ENCODE measurements at regions not wholly inside any gene's neighbourhood (a gene's known extent, or its start where the extent isn't known, plus 50 kb on each side); places are given as distances from the start of the nearest gene placed in this dataset.

- Mint-ChIP-seq H3K27me3 (ENCODE audit: low read depth in 3 of 3) (no peaks in the 10 kb centered on the region), H3K27ac (no peak overlapping the region), H3K4me1 (no peaks in the 10 kb centered on the region), H3K9me3 (peaks cover 0 to 5% (median 3%) of the 10 kb centered on the region in 6 donors), H3K4me3 (no peak overlapping the region), H3K36me3 (no peaks in the 10 kb centered on the region)
- no peak for DNase-seq
Measured at GRCh38 chr16:65409510-65409909, 287.6 kb upstream of the CDH11 start.

- no peak for DNase-seq
- no peak overlapping the region for H3K4me3 Mint-ChIP-seq
- H3K36me3 Mint-ChIP-seq = no peaks in the 10 kb centered on the region
- peaks cover 0 to 7% (median 5%) of the 10 kb centered on the region in 6 donors for H3K9me3 Mint-ChIP-seq
- no peak overlapping the region for H3K27ac Mint-ChIP-seq
- H3K4me1 Mint-ChIP-seq = no peaks in the 10 kb centered on the region
- no peaks in the 10 kb centered on the region for H3K27me3 Mint-ChIP-seq (ENCODE audit: low read depth in 3 of 3)
Measured at GRCh38 chr16:65406933-65407332, 285.1 kb upstream of the CDH11 start.

- Mint-ChIP-seq H3K36me3 (no peaks in the 10 kb centered on the region), H3K4me3 (no peak overlapping the region), H3K27me3 (ENCODE audit: low read depth in 3 of 3) (no peaks in the 10 kb centered on the region), H3K4me1 (no peaks in the 10 kb centered on the region), H3K27ac (no peak overlapping the region), H3K9me3 (peaks cover 0 to 7% (median 3%) of the 10 kb centered on the region in 6 donors)
- DNase-seq = no peak
Measured at GRCh38 chr16:65406116-65406515, 284.3 kb upstream of the CDH11 start.

GRCh38 chr16:65394281-65394680, 272.4 kb upstream of the CDH11 start:
- Mint-ChIP-seq H3K4me3 (no peak overlapping the region), H3K9me3 (peaks cover 0 to 15% (median 5%) of the 10 kb centered on the region in 6 donors), H3K4me1 (no peaks in the 10 kb centered on the region), H3K27me3 (ENCODE audit: low read depth in 3 of 3) (peaks cover 0 to 2% (median 0%) of the 10 kb centered on the region in 3 donors), H3K36me3 (no peaks in the 10 kb centered on the region), H3K27ac (no peak overlapping the region)
- no peak for DNase-seq

- no peak for DNase-seq
- no peak overlapping the region for H3K4me3 Mint-ChIP-seq
- H3K4me1 Mint-ChIP-seq = no peaks in the 10 kb centered on the region
- no peaks in the 10 kb centered on the region for H3K36me3 Mint-ChIP-seq
- peaks cover 2 to 25% (median 6%) of the 10 kb centered on the region in 6 donors for H3K9me3 Mint-ChIP-seq
- no peak overlapping the region for H3K27ac Mint-ChIP-seq
- peaks cover 0 to 2% (median 0%) of the 10 kb centered on the region in 3 donors for H3K27me3 Mint-ChIP-seq (ENCODE audit: low read depth in 3 of 3)
Measured at GRCh38 chr16:65392806-65393565, 271.1 kb upstream of the CDH11 start.

- H3K27me3 Mint-ChIP-seq (ENCODE audit: low read depth in 3 of 3) = peaks cover 0 to 2% (median 0%) of the 10 kb centered on the region in 3 donors
- peaks cover 2 to 36% (median 9%) of the 10 kb centered on the region in 6 donors for H3K9me3 Mint-ChIP-seq
- no peak overlapping the region for H3K27ac Mint-ChIP-seq
- H3K4me3 Mint-ChIP-seq = no peak overlapping the region
- H3K36me3 Mint-ChIP-seq = no peaks in the 10 kb centered on the region
- no peak for DNase-seq
- H3K4me1 Mint-ChIP-seq = no peaks in the 10 kb centered on the region
Measured at GRCh38 chr16:65388592-65388991, 266.7 kb upstream of the CDH11 start.

- Mint-ChIP-seq H3K36me3 (no peaks in the 10 kb centered on the region), H3K27me3 (ENCODE audit: low read depth in 3 of 3) (peaks cover 0 to 3% (median 0%) of the 10 kb centered on the region in 3 donors), H3K4me1 (no peaks in the 10 kb centered on the region), H3K4me3 (no peak overlapping the region), H3K9me3 (peaks cover 2 to 45% (median 10%) of the 10 kb centered on the region in 6 donors), H3K27ac (no peak overlapping the region)
- no peak for DNase-seq
Measured at GRCh38 chr16:65386672-65387071, 264.8 kb upstream of the CDH11 start.

- Mint-ChIP-seq H3K27me3 (ENCODE audit: low read depth in 3 of 3) (peaks cover 0 to 3% (median 0%) of the 10 kb centered on the region in 3 donors), H3K27ac (no peak overlapping the region), H3K4me3 (no peak overlapping the region), H3K36me3 (no peaks in the 10 kb centered on the region), H3K4me1 (no peaks in the 10 kb centered on the region), H3K9me3 (peaks cover 2 to 42% (median 10%) of the 10 kb centered on the region in 6 donors)
- DNase-seq = no peak
Measured at GRCh38 chr16:65384441-65384840, 262.6 kb upstream of the CDH11 start.

- peaks cover 0 to 15% (median 2%) of the 10 kb centered on the region in 6 donors for H3K9me3 Mint-ChIP-seq
- H3K4me3 Mint-ChIP-seq = no peak overlapping the region
- H3K36me3 Mint-ChIP-seq = peaks cover 0 to 3% (median 0%) of the 10 kb centered on the region in 3 donors
- no peak overlapping the region for H3K27ac Mint-ChIP-seq
- DNase-seq = no peak
- H3K4me1 Mint-ChIP-seq = no peaks in the 10 kb centered on the region
- H3K27me3 Mint-ChIP-seq (ENCODE audit: low read depth in 3 of 3) = no peaks in the 10 kb centered on the region
Measured at GRCh38 chr16:65377195-65377594, 255.3 kb upstream of the CDH11 start.

- no peak for DNase-seq
- Mint-ChIP-seq H3K27ac (no peak overlapping the region), H3K9me3 (peaks cover 0 to 12% (median 2%) of the 10 kb centered on the region in 6 donors), H3K4me1 (no peaks in the 10 kb centered on the region), H3K36me3 (peaks cover 0 to 3% (median 0%) of the 10 kb centered on the region in 3 donors), H3K27me3 (ENCODE audit: low read depth in 3 of 3) (no peaks in the 10 kb centered on the region), H3K4me3 (no peak overlapping the region)
Measured at GRCh38 chr16:65376601-65377000, 254.7 kb upstream of the CDH11 start.

GRCh38 chr16:65375651-65376050, 253.8 kb upstream of the CDH11 start:
- DNase-seq = no peak
- Mint-ChIP-seq H3K27ac (no peak overlapping the region), H3K4me3 (no peak overlapping the region), H3K36me3 (peaks cover 0 to 3% (median 0%) of the 10 kb centered on the region in 3 donors), H3K9me3 (peaks cover 0 to 8% (median 2%) of the 10 kb centered on the region in 6 donors), H3K4me1 (no peaks in the 10 kb centered on the region), H3K27me3 (ENCODE audit: low read depth in 3 of 3) (no peaks in the 10 kb centered on the region)

- peaks cover 0 to 15% (median 2%) of the 10 kb centered on the region in 6 donors for H3K9me3 Mint-ChIP-seq
- H3K4me3 Mint-ChIP-seq = no peak overlapping the region
- H3K36me3 Mint-ChIP-seq = peaks cover 0 to 3% (median 0%) of the 10 kb centered on the region in 3 donors
- no peak for DNase-seq
- H3K27me3 Mint-ChIP-seq (ENCODE audit: low read depth in 3 of 3) = no peaks in the 10 kb centered on the region
- H3K27ac Mint-ChIP-seq = no peak overlapping the region
- H3K4me1 Mint-ChIP-seq = no peaks in the 10 kb centered on the region
Measured at GRCh38 chr16:65373097-65373496, 251.2 kb upstream of the CDH11 start.

- no peak overlapping the region for H3K4me3 Mint-ChIP-seq
- peaks cover 0 to 3% (median 0%) of the 10 kb centered on the region in 3 donors for H3K36me3 Mint-ChIP-seq
- DNase-seq = no peak
- H3K4me1 Mint-ChIP-seq = no peaks in the 10 kb centered on the region
- H3K9me3 Mint-ChIP-seq = peaks cover 0 to 16% (median 2%) of the 10 kb centered on the region in 6 donors
- no peak overlapping the region for H3K27ac Mint-ChIP-seq
- H3K27me3 Mint-ChIP-seq (ENCODE audit: low read depth in 3 of 3) = no peaks in the 10 kb centered on the region
Measured at GRCh38 chr16:65372171-65372570, 250.3 kb upstream of the CDH11 start.

- Mint-ChIP-seq H3K36me3 (no peaks in the 10 kb centered on the region), H3K27ac (no peak overlapping the region), H3K4me3 (no peak overlapping the region), H3K27me3 (ENCODE audit: low read depth in 3 of 3) (no peaks in the 10 kb centered on the region), H3K9me3 (peaks cover 0 to 7% (median 2%) of the 10 kb centered on the region in 6 donors), H3K4me1 (no peaks in the 10 kb centered on the region)
- no peak for DNase-seq
Measured at GRCh38 chr16:65365732-65366715, 244.2 kb upstream of the CDH11 start.
